NB4 (cell line): ENCODE measurements at regions not wholly inside any gene's neighbourhood (a gene's known extent, or its start where the extent isn't known, plus 50 kb on each side); places are given as distances from the start of the nearest gene placed in this dataset.

Experiments used
- MAX ChIP-seq: IDR thresholded peaks from 2 replicates; pipeline ENCODE4 v1.6.1; 2011; ENCODE audit warnings: low read depth, low read length
- MYC ChIP-seq: IDR thresholded peaks from 2 replicates; pipeline ENCODE4 v1.6.1; 2011; ENCODE audit warnings: low read depth, low read length
- POLR2A ChIP-seq: IDR thresholded peaks from 2 replicates; pipeline ENCODE4 v1.6.1; 2011; ENCODE audit warnings: mild to moderate bottlenecking; ENCODE audit not compliant: insufficient read length; ENCODE audit errors: extremely low read depth
- TF ChIP-seq, protein P1 (sequence below): IDR thresholded peaks from one replicate; pipeline ENCODE4 v1.5.1; 2012; ENCODE audit warnings: low read depth, low read length

DNA sequence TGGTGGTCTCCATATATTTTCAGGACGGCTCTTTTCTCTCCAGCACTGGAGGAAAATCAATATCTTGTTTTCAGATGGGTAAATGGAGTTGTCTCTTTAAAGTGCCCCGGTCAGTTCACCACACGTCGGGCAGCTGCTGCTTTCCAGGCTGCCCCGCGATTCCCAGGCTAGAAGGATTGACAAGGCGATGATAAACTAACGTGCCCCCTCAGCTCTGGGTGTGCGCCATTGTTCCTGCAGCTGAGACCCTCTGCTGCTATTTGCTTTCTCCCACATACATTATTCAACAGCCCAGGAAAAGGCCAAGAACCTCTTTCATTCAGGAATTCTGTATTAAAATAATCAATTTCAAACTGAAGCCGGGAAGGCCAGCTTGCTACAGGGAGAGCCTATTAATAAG is 254.5 kb downstream of the SOX3 start:
- TF ChIP-seq, protein P1, sequence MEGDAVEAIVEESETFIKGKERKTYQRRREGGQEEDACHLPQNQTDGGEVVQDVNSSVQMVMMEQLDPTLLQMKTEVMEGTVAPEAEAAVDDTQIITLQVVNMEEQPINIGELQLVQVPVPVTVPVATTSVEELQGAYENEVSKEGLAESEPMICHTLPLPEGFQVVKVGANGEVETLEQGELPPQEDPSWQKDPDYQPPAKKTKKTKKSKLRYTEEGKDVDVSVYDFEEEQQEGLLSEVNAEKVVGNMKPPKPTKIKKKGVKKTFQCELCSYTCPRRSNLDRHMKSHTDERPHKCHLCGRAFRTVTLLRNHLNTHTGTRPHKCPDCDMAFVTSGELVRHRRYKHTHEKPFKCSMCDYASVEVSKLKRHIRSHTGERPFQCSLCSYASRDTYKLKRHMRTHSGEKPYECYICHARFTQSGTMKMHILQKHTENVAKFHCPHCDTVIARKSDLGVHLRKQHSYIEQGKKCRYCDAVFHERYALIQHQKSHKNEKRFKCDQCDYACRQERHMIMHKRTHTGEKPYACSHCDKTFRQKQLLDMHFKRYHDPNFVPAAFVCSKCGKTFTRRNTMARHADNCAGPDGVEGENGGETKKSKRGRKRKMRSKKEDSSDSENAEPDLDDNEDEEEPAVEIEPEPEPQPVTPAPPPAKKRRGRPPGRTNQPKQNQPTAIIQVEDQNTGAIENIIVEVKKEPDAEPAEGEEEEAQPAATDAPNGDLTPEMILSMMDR, result no peak
- TF ChIP-seq POLR2A, result no peak
- no peak for TF ChIP-seq MAX
- TF ChIP-seq MYC, result no peak
